ENCODE measurements at regions not wholly inside any gene's neighbourhood (a gene's known extent, or its start where the extent isn't known, plus 50 kb on each side); places are given as distances from the start of the nearest gene placed in this dataset.
"Not testable (repeated sequence)": the region's sequence is repeated elsewhere in the genome, so short reads cannot be mapped to it uniquely, and the experiment has no call there.

DNA sequence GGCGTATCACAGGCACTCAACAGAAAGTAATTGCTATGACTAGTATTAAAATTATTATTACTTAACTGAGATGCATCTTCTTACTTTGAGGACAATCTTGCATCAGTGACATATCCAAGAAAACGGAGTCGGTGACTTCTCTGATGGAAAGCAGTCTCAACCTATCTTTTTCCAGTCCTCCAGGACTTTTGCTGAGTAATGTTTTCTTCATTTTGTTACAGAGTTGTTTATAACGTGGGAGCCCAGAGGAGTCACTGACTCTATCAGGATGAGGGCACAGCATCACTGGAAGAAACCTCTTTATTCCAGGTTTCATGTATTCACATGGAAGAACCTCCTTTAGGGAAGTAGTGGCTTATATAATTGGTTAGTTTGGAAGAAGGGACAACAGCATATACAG is 51.5 kb upstream of the MELK start:
- no peaks in the 10 kb centered on the region for H3K9me3 Mint-ChIP-seq (ENCODE audit: unreplicated experiment)
- H3K36me3 Mint-ChIP-seq (ENCODE audit: unreplicated experiment) = no peaks in the 10 kb centered on the region
- H3K4me3 Mint-ChIP-seq (ENCODE audit: unreplicated experiment) = no peak overlapping the region
- TF ChIP-seq CTCF (IDR thresholded peaks at IDR 0.05) = no peak
- H3K4me1 Mint-ChIP-seq (ENCODE audit: unreplicated experiment) = peaks cover 6% of the 10 kb centered on the region
- H3K27ac Mint-ChIP-seq (ENCODE audit: unreplicated experiment) = no peak overlapping the region
- peaks cover 26% of the 10 kb centered on the region for H3K27me3 Mint-ChIP-seq (ENCODE audit: unreplicated experiment)
- no peak for DNase-seq (ENCODE audit: extremely low spot score, unreplicated experiment)

- H3K36me3 Mint-ChIP-seq (ENCODE audit: unreplicated experiment) = no peaks in the 10 kb centered on the region
- no peak overlapping the region for H3K27ac Mint-ChIP-seq (ENCODE audit: unreplicated experiment)
- H3K27me3 Mint-ChIP-seq (ENCODE audit: unreplicated experiment) = peaks cover 15% of the 10 kb centered on the region
- H3K4me3 Mint-ChIP-seq (ENCODE audit: unreplicated experiment) = no peak overlapping the region
- peaks cover 9% of the 10 kb centered on the region for H3K4me1 Mint-ChIP-seq (ENCODE audit: unreplicated experiment)
- DNase-seq (ENCODE audit: extremely low spot score, unreplicated experiment) = no peak
- H3K9me3 Mint-ChIP-seq (ENCODE audit: unreplicated experiment) = no peaks in the 10 kb centered on the region
- TF ChIP-seq CTCF (IDR thresholded peaks at IDR 0.05) = no peak
Measured at GRCh38 chr9:36517131-36517530, 55.6 kb upstream of the MELK start.

GRCh38 chr9:36504156-36504555 is 68.5 kb upstream of the MELK start:
- H3K4me1 Mint-ChIP-seq (ENCODE audit: unreplicated experiment) = peaks cover 9% of the 10 kb centered on the region

DNA sequence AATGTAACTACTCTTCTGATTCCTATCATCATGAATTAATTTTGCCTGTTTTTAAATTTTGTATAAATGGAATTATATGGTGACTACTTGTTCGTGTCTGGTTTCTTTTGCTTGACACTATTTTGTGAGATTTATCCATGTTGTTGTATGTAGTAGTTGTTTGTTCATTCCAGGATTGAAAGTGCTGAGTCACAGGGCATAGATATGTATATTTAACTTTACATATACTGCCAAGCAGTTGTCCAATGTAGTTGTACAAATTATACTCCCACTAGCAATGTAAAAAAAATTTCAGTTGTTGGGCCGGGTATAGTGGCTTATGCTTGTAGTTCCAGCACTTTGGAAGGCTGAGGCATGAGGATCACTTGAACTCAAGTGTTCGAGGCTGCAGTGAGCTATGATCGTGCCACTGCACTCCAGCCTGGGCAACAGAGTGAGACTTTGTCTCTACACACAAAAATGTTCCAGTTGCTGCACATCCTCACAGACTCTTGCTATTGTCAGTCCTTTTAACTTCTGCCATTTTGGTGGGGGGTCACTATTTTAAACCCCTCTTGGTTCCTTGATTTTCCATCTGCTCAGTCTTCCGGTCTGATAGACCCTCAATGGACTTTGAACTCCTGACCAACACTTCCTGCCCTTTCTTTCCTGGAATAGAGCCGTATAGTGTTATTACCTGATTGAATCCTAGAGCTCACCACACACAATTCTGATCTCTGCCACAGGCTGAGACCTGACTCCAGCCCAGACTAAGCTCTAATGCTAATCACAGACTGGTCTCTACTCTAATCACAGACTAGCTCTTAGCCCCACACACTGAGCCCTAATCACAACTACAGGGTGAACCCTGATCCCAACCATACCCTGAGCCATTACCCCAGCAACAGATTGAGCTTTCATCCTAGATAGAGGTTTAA is 69.3 kb upstream of the MELK start:
- Mint-ChIP-seq H3K27ac (ENCODE audit: unreplicated experiment) (no peak overlapping the region), H3K4me1 (ENCODE audit: unreplicated experiment) (peaks cover 10% of the 10 kb centered on the region), H3K36me3 (ENCODE audit: unreplicated experiment) (no peaks in the 10 kb centered on the region), H3K4me3 (ENCODE audit: unreplicated experiment) (no peak overlapping the region), H3K9me3 (ENCODE audit: unreplicated experiment) (no peaks in the 10 kb centered on the region), H3K27me3 (ENCODE audit: unreplicated experiment) (peaks cover 12% of the 10 kb centered on the region)
- DNase-seq (ENCODE audit: extremely low spot score, unreplicated experiment) = no peak
- no peak for TF ChIP-seq CTCF (IDR thresholded peaks at IDR 0.05)

More at GRCh38 chr9:36504156-36504555, 68.5 kb upstream of the MELK start:
- no peaks in the 10 kb centered on the region for H3K9me3 Mint-ChIP-seq (ENCODE audit: unreplicated experiment)
- TF ChIP-seq CTCF (IDR thresholded peaks at IDR 0.05) = no peak
- H3K4me3 Mint-ChIP-seq (ENCODE audit: unreplicated experiment) = no peak overlapping the region
- H3K36me3 Mint-ChIP-seq (ENCODE audit: unreplicated experiment) = no peaks in the 10 kb centered on the region
- H3K27me3 Mint-ChIP-seq (ENCODE audit: unreplicated experiment) = peaks cover 10% of the 10 kb centered on the region
- no peak overlapping the region for H3K27ac Mint-ChIP-seq (ENCODE audit: unreplicated experiment)
- no peak for DNase-seq (ENCODE audit: extremely low spot score, unreplicated experiment)

GRCh38 chr9:36501727-36502126 is 71.0 kb upstream of the MELK start:
- TF ChIP-seq CTCF (IDR thresholded peaks at IDR 0.05) = no peak
- Mint-ChIP-seq H3K27me3 (ENCODE audit: unreplicated experiment) (peaks cover 6% of the 10 kb centered on the region), H3K36me3 (ENCODE audit: unreplicated experiment) (no peaks in the 10 kb centered on the region), H3K4me1 (ENCODE audit: unreplicated experiment) (peaks cover 10% of the 10 kb centered on the region), H3K27ac (ENCODE audit: unreplicated experiment) (no peak overlapping the region), H3K4me3 (ENCODE audit: unreplicated experiment) (no peak overlapping the region), H3K9me3 (ENCODE audit: unreplicated experiment) (no peaks in the 10 kb centered on the region)
- no peak for DNase-seq (ENCODE audit: extremely low spot score, unreplicated experiment)

GRCh38 chr9:36500931-36501330 is 71.8 kb upstream of the MELK start:
- H3K4me3 Mint-ChIP-seq (ENCODE audit: unreplicated experiment); H3K27me3 Mint-ChIP-seq (ENCODE audit: unreplicated experiment); H3K9me3 Mint-ChIP-seq (ENCODE audit: unreplicated experiment); H3K27ac Mint-ChIP-seq (ENCODE audit: unreplicated experiment); H3K4me1 Mint-ChIP-seq (ENCODE audit: unreplicated experiment); DNase-seq (ENCODE audit: extremely low spot score, unreplicated experiment); H3K36me3 Mint-ChIP-seq (ENCODE audit: unreplicated experiment): not testable (repeated sequence)
